ENCODE measurements at regions not wholly inside any gene's neighbourhood (a gene's known extent, or its start where the extent isn't known, plus 50 kb on each side); places are given as distances from the start of the nearest gene placed in this dataset.

DNA sequence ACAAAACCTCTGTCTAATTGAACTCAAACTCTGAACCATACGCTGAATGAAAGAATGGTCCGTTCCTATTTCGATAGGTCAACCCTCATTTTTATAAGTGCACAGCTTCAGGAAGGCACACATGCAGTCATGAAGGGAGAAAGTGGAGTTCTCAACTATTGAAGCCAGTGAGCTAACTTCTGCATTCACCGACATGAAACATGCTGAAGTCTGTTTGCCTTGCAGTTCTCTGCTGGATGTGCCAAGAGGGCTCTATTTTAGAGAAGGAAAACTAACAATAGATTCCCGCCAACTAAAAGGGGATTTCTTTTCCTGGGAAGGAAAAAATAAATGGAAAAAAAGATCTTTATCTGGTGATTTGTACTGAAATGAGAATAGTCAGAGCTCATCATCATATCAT lies 191.0 kb upstream of the PLEKHG7 start:
- Histone ChIP-seq H3K4me3 (ENCODE audit: low read depth, low read length) (no peak overlapping the region), H3K36me3 (ENCODE audit: control insufficient read depth, insufficient read depth, low read length) (no peaks in the 10 kb centered on the region), H3K27me3 (replicated peaks; ENCODE audit: control insufficient read depth, insufficient read depth, low read length) (no peaks in the 10 kb centered on the region), H3K9me3 (peaks cover 8% of the 10 kb centered on the region; the same call in 1 of the 2 replicates), H3K4me1 (no peaks in the 10 kb centered on the region)
- TF ChIP-seq, protein P1, sequence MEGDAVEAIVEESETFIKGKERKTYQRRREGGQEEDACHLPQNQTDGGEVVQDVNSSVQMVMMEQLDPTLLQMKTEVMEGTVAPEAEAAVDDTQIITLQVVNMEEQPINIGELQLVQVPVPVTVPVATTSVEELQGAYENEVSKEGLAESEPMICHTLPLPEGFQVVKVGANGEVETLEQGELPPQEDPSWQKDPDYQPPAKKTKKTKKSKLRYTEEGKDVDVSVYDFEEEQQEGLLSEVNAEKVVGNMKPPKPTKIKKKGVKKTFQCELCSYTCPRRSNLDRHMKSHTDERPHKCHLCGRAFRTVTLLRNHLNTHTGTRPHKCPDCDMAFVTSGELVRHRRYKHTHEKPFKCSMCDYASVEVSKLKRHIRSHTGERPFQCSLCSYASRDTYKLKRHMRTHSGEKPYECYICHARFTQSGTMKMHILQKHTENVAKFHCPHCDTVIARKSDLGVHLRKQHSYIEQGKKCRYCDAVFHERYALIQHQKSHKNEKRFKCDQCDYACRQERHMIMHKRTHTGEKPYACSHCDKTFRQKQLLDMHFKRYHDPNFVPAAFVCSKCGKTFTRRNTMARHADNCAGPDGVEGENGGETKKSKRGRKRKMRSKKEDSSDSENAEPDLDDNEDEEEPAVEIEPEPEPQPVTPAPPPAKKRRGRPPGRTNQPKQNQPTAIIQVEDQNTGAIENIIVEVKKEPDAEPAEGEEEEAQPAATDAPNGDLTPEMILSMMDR (IDR thresholded peaks at IDR 0.05; ENCODE audit: insufficient read depth in 1 of 2, low read depth in 1 of 2, low read length in 1 of 2, severe bottlenecking in 1 of 2, unreplicated experiment in 1 of 2) = no peak
- DNase-seq = no peak
- H3K27me3 Mint-ChIP-seq (ENCODE audit: insufficient read depth, unreplicated experiment) = no peaks in the 10 kb centered on the region
- H3K36me3 Mint-ChIP-seq (ENCODE audit: insufficient read depth, unreplicated experiment) = no peaks in the 10 kb centered on the region
- no TSS peak for BruUV-seq (replicated peaks)
- H3K9me3 Mint-ChIP-seq (ENCODE audit: unreplicated experiment) = no peaks in the 10 kb centered on the region
- CTCF ChIA-PET = no interaction called here
- no peak overlapping the region for H3K4me3 Mint-ChIP-seq (ENCODE audit: unreplicated experiment)
- intact Hi-C loops (cut with micrococcal nuclease; ENCODE audit: unreplicated experiment) = no loop called here
- no peak overlapping the region for H3K27ac Mint-ChIP-seq (ENCODE audit: unreplicated experiment)
- POLR2A ChIA-PET = no interaction called here
- peaks cover under 1% of the 10 kb centered on the region for H3K4me1 Mint-ChIP-seq (ENCODE audit: low read depth, unreplicated experiment)

DNA sequence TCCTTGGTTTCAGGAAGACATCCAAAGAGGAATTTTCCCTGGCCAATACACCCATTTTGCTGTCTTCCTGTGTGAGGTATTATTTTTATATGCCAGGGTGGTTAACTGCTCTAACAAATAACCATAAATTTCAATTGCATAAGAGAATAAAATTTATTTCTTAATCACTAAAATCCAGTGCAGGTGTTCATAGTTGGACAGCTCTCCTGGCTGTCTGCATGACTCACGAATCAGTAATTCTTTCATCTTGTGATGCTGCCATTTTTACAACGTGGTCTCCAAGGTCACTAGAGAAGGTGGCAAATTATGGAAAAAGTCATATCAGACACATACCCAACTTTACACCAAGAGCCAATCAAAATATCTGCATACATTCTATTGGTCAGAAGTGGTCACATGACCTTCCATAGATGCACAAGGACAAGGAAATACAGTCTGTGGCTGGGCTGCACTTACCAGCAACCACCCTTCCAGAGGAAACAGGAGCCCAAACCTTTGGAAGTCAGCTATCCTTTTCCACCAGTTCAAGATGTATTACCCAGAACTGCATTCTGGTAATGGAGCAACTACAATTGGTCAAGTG lies 193.5 kb upstream of the PLEKHG7 start:
- no peaks in the 10 kb centered on the region for H3K36me3 ChIP-seq (ENCODE audit: control insufficient read depth, insufficient read depth, low read length)
- ChIA-PET CTCF (interaction anchor here (0.6 kb wide), 1 partner anchor 300 kb away, joined by 3 read pairs; no protein-coding TSS in a partner anchor), POLR2A (no interaction called here)
- no TSS peak for BruUV-seq (replicated peaks)
- no peak for DNase-seq
- Mint-ChIP-seq H3K4me1 (ENCODE audit: low read depth, unreplicated experiment) (peaks cover 8% of the 10 kb centered on the region), H3K4me3 (ENCODE audit: unreplicated experiment) (no peak overlapping the region), H3K27me3 (ENCODE audit: insufficient read depth, unreplicated experiment) (no peaks in the 10 kb centered on the region), H3K36me3 (ENCODE audit: insufficient read depth, unreplicated experiment) (no peaks in the 10 kb centered on the region), H3K27ac (ENCODE audit: unreplicated experiment) (no peak overlapping the region), H3K9me3 (ENCODE audit: unreplicated experiment) (no peaks in the 10 kb centered on the region)
- intact Hi-C loops (cut with micrococcal nuclease; ENCODE audit: unreplicated experiment) = no loop called here
- TF ChIP-seq, protein P1 (IDR thresholded peaks at IDR 0.05; ENCODE audit: insufficient read depth in 1 of 2, low read depth in 1 of 2, low read length in 1 of 2, severe bottlenecking in 1 of 2, unreplicated experiment in 1 of 2) = no peak
- H3K9me3 ChIP-seq = peaks cover 8% of the 10 kb centered on the region; the same call in 1 of the 2 replicates
- H3K4me1 ChIP-seq = no peaks in the 10 kb centered on the region
- H3K4me3 ChIP-seq (ENCODE audit: low read depth, low read length) = no peak overlapping the region
- H3K27me3 ChIP-seq (replicated peaks; ENCODE audit: control insufficient read depth, insufficient read depth, low read length) = no peaks in the 10 kb centered on the region

DNA sequence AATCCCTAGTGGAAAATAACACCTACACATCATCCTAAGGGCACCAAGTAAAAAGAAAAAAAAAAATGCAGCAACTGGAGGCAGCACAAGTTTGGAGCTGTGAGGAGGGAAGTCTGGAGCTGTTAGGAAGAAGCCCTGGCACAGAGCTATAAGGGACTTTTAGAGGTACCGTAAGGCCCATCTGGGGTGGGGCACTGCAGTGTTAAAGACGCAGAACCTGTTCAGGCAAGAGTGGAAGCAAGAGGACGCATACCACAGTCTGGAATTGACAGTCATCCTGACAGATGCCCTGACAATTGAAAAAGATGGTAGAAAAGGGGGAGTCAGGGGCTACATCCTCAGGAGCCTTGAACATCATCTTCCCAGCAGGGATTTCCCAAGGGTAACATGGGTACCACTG lies 195.9 kb upstream of the PLEKHG7 start:
- TF ChIP-seq, protein P1 (IDR thresholded peaks at IDR 0.05; ENCODE audit: insufficient read depth in 1 of 2, low read depth in 1 of 2, low read length in 1 of 2, severe bottlenecking in 1 of 2, unreplicated experiment in 1 of 2) = no peak
- intact Hi-C loops (cut with micrococcal nuclease; ENCODE audit: unreplicated experiment) = no loop called here
- ChIA-PET CTCF (interaction anchor here (0.7 kb wide), 1 partner anchor 104 kb away, joined by 3 read pairs; no protein-coding TSS in a partner anchor), POLR2A (no interaction called here)
- no peak for DNase-seq
- H3K4me1 ChIP-seq = no peaks in the 10 kb centered on the region
- no peak overlapping the region for H3K4me3 ChIP-seq (ENCODE audit: low read depth, low read length)
- H3K4me3 Mint-ChIP-seq (ENCODE audit: unreplicated experiment) = no peak overlapping the region
- H3K36me3 Mint-ChIP-seq (ENCODE audit: insufficient read depth, unreplicated experiment) = no peaks in the 10 kb centered on the region
- BruUV-seq (replicated peaks) = no TSS peak
- no peaks in the 10 kb centered on the region for H3K27me3 Mint-ChIP-seq (ENCODE audit: insufficient read depth, unreplicated experiment)
- H3K27me3 ChIP-seq (replicated peaks; ENCODE audit: control insufficient read depth, insufficient read depth, low read length) = no peaks in the 10 kb centered on the region; the same call in 1 of the 2 replicates
- no peaks in the 10 kb centered on the region for H3K9me3 Mint-ChIP-seq (ENCODE audit: unreplicated experiment)
- no peaks in the 10 kb centered on the region for H3K36me3 ChIP-seq (ENCODE audit: control insufficient read depth, insufficient read depth, low read length)
- no peak overlapping the region for H3K27ac Mint-ChIP-seq (ENCODE audit: unreplicated experiment)
- H3K9me3 ChIP-seq = no peaks in the 10 kb centered on the region
- H3K4me1 Mint-ChIP-seq (ENCODE audit: low read depth, unreplicated experiment) = peaks cover 8% of the 10 kb centered on the region

Data from Caco-2 (cell line).